Suprapubic skin (tissue), 4 donors: ENCODE measurements at regions not wholly inside any gene's neighbourhood (a gene's known extent, or its start where the extent isn't known, plus 50 kb on each side); places are given as distances from the start of the nearest gene placed in this dataset.

Experiments
- DNase-seq, 2 donors: peaks; one replicate each; pipeline ENCODE4 v3.0.0-alpha.2; 2019; ENCODE audit warnings: low spot score in 2 of 2
- H3K27ac ChIP-seq: fragments of 200-600 bp; sonication (generic); one replicate; pipeline ENCODE4 v1.5.1; 2019
- H3K27me3 ChIP-seq: fragments of 200-600 bp; sonication (generic); one replicate; pipeline ENCODE4 v1.5.1; 2019
- H3K36me3 ChIP-seq: fragments of 200-600 bp; sonication (generic); one replicate; pipeline ENCODE4 v1.5.1; 2019
- H3K4me1 ChIP-seq: fragments of 200-600 bp; sonication (generic); one replicate; pipeline ENCODE4 v1.5.1; 2019
- H3K4me3 ChIP-seq: fragments of 200-600 bp; sonication (generic); one replicate; pipeline ENCODE4 v1.5.1; 2019; ENCODE audit warnings: mild to moderate bottlenecking
- H3K9me3 ChIP-seq: fragments of 200-600 bp; sonication (generic); one replicate; pipeline ENCODE4 v1.5.1; 2019
- EP300 ChIP-seq: sonication (generic); formaldehyde crosslinking; IDR thresholded peaks from one replicate; pipeline ENCODE4 v1.6.1; 2017; ENCODE audit warnings: antibody characterized with exemption
- POLR2A ChIP-seq, 2 donors: fragments of 450-650 bp; IDR thresholded peaks; one replicate each; pipeline ENCODE4 v1.6.1; 2017; ENCODE audit warnings: antibody characterized with exemption in 2 of 2, mild to moderate bottlenecking in 2 of 2, moderate library complexity in 2 of 2
- POLR2AphosphoS5 ChIP-seq, 3 donors: sonication (generic); formaldehyde crosslinking; IDR thresholded peaks; one replicate each; pipeline ENCODE4 v1.6.1; 2017; ENCODE audit warnings: antibody characterized with exemption in 3 of 3
- WGBS: methylation state at CpG from one replicate; pipeline ENCODE4 v1.1.5; 2018; 5-methylcytosine and 5-hydroxymethylcytosine counted together
- TF ChIP-seq, protein P1 (sequence below), 2 donors: fragments of 200-600 bp in 1 of 2; fragments of 450-650 bp in 1 of 2; sonication (generic) in 1 of 2; IDR thresholded peaks; one replicate each; pipeline ENCODE4 v1.5.1; 2016 to 2019; ENCODE audit warnings: antibody characterized with exemption in 2 of 2, mild to moderate bottlenecking in 1 of 2, moderate library complexity in 1 of 2

DNA sequence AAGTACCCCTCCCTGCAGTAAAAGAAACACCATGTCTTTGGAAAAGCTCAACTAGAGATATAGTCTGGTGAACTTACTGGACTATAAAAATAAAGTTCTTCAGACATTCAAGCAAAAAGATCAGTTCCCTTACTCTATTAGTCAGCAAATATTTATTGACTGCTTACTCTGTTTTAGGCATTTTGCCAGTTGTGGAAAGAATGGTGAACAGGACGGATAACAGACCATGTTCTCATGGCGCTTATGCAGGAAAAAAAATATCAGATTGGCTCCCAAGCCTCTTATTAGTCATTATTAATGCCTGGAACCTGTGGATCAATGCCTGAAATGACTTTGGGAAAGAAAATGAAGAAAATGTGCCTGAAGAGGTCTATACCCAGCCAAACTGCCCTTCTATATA, 282.2 kb upstream of the EPHA7 start:
- WGBS: 67% methylated on average over 2 of the region's 2 CpGs
- no peaks in the 10 kb centered on the region for H3K36me3 ChIP-seq
- H3K27ac ChIP-seq: no peak overlapping the region
- no peak overlapping the region for H3K4me3 ChIP-seq
- DNase-seq: no peak
- H3K27me3 ChIP-seq: no peaks in the 10 kb centered on the region
- TF ChIP-seq, protein P1, sequence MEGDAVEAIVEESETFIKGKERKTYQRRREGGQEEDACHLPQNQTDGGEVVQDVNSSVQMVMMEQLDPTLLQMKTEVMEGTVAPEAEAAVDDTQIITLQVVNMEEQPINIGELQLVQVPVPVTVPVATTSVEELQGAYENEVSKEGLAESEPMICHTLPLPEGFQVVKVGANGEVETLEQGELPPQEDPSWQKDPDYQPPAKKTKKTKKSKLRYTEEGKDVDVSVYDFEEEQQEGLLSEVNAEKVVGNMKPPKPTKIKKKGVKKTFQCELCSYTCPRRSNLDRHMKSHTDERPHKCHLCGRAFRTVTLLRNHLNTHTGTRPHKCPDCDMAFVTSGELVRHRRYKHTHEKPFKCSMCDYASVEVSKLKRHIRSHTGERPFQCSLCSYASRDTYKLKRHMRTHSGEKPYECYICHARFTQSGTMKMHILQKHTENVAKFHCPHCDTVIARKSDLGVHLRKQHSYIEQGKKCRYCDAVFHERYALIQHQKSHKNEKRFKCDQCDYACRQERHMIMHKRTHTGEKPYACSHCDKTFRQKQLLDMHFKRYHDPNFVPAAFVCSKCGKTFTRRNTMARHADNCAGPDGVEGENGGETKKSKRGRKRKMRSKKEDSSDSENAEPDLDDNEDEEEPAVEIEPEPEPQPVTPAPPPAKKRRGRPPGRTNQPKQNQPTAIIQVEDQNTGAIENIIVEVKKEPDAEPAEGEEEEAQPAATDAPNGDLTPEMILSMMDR (IDR thresholded peaks at IDR 0.05): no peak
- no peak for TF ChIP-seq POLR2A (IDR thresholded peaks at IDR 0.05)
- no peak for TF ChIP-seq EP300
- no peak for TF ChIP-seq POLR2AphosphoS5 (IDR thresholded peaks at IDR 0.05)
- H3K9me3 ChIP-seq: no peaks in the 10 kb centered on the region
- no peaks in the 10 kb centered on the region for H3K4me1 ChIP-seq

DNA sequence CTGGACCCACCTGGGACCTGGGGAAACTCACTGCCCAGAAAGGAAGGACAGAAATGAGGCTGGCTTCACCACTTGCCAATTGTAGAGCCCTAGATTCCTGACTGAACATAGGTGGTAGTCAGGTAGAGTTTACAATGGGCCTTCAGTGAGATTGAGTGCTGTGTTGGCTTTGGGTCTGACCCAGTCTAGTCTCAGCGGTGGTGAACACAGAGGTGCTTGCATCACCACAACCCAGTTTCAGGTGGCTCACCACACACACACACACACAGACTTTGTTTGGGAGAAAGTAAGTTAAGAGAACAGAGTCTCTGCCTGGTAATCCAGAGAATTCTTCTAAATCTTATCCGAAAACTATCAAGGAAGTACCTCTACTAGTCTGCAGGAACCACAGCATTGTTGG, 266.1 kb upstream of the EPHA7 start:
- Histone ChIP-seq H3K9me3 (peaks cover 3% of the 10 kb centered on the region), H3K36me3 (no peaks in the 10 kb centered on the region), H3K27ac (no peak overlapping the region), H3K27me3 (no peaks in the 10 kb centered on the region), H3K4me3 (no peak overlapping the region), H3K4me1 (no peaks in the 10 kb centered on the region)
- DNase-seq: no peak
- 86% methylated on average over 2 of the region's 2 CpGs for WGBS
- no peak for TF ChIP-seq POLR2A (IDR thresholded peaks at IDR 0.05)
- TF ChIP-seq, protein P1 (IDR thresholded peaks at IDR 0.05): no peak

DNA sequence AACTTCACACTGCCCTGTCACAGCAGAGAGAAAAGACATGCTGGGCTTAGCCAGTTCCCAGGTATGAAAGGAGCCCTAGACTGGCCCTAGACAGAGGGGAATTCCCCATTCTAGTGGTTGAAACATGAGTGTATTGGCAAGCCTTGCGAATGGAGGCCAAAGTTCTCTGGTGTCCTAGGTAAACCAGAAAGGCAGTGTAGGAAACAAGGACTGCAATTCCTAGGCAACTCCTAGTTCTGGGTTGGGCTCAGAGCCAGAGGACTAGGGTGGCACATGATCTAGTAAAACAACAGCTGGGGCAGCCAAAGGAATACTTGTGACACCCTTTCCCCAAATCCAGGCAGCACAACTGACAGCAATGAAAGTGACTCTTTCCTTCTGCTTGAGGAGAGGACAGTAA, 265.0 kb upstream of the EPHA7 start:
- no peak for DNase-seq
- TF ChIP-seq, protein P1 (IDR thresholded peaks at IDR 0.05): no peak
- TF ChIP-seq POLR2AphosphoS5 (IDR thresholded peaks at IDR 0.05) (no peak), EP300 (no peak), POLR2A (IDR thresholded peaks at IDR 0.05) (no peak)
- 92% methylated on average over 1 of the region's 1 CpG for WGBS
- Histone ChIP-seq H3K27ac (no peak overlapping the region), H3K27me3 (no peaks in the 10 kb centered on the region), H3K36me3 (no peaks in the 10 kb centered on the region), H3K4me1 (no peaks in the 10 kb centered on the region), H3K9me3 (peaks cover 3% of the 10 kb centered on the region), H3K4me3 (no peak overlapping the region)

DNA sequence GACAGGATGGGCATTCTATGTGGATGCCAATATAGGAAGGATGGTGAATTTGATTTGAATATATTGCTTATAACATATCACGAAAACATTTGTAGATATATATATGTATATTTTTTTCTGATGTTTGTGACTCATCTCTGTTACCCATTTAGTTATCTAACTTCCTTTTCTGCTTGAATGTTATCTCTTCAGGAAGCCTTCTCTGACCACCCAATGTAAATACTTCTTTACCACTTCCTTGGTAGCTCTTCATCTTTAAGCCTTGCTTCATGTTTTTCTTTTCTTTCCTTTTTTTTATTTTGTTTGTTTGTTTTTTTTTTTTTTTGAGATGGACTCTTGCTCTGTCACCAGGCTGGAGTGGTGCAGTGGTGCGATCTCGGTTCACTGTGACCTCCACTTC, 260.5 kb upstream of the EPHA7 start:
- no peak for TF ChIP-seq EP300
- no peak for TF ChIP-seq POLR2AphosphoS5 (IDR thresholded peaks at IDR 0.05)
- TF ChIP-seq POLR2A (IDR thresholded peaks at IDR 0.05): no peak
- TF ChIP-seq, protein P1 (IDR thresholded peaks at IDR 0.05): no peak
- no peaks in the 10 kb centered on the region for H3K4me1 ChIP-seq
- WGBS: 88% methylated on average over 3 of the region's 3 CpGs
- no peaks in the 10 kb centered on the region for H3K36me3 ChIP-seq
- H3K9me3 ChIP-seq: no peaks in the 10 kb centered on the region
- no peaks in the 10 kb centered on the region for H3K27me3 ChIP-seq
- H3K4me3 ChIP-seq: no peak overlapping the region
- no peak for DNase-seq
- H3K27ac ChIP-seq: no peak overlapping the region

DNA sequence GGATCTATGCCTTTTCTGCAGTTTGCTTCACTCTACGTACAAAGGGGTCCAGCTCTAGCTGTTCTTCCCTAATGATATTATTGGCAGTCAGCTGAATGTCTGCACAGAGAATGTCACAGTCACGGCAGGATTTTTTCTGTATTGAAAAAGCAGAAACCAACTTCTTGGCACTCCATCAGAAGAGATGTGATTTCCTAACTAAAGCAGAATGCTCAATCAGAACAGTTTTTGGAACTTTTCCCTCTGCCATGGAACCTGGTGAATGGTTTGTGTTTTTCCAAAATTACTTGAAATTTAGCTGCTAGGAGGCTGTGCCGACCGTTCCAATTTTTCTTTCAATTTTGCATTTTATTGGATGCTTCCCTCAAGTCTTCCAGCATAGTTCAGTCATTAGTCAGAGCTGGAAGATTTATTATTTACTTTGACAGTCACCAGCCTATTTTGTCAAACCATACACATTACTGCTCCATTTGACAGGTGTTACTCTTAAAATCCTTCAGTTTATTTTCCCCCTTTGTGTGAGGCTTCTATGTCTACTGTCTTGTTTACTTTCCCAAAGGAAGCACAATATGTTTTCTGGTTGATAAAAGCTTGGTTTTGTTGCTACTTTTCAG, 259.6 kb upstream of the EPHA7 start:
- H3K4me1 ChIP-seq: no peaks in the 10 kb centered on the region

More for the DNA sequence above, 259.6 kb upstream of the EPHA7 start:
- Histone ChIP-seq H3K36me3 (no peaks in the 10 kb centered on the region), H3K27me3 (no peaks in the 10 kb centered on the region), H3K4me3 (no peak overlapping the region), H3K9me3 (no peaks in the 10 kb centered on the region), H3K27ac (no peak overlapping the region)
- WGBS: 26% methylated on average over 4 of the region's 4 CpGs
- DNase-seq: no peak
- TF ChIP-seq EP300 (no peak), POLR2AphosphoS5 (IDR thresholded peaks at IDR 0.05) (no peak), POLR2A (IDR thresholded peaks at IDR 0.05) (no peak)
- TF ChIP-seq, protein P1 (IDR thresholded peaks at IDR 0.05): no peak
